Liver (tissue), 3 donors: ENCODE measurements at regions not wholly inside any gene's neighbourhood (a gene's known extent, or its start where the extent isn't known, plus 50 kb on each side); places are given as distances from the start of the nearest gene placed in this dataset.

Source experiments
- CTCF ChIP-seq: fragments of 150-350 bp; IDR thresholded peaks from 2 replicates; pipeline ENCODE4 v1.5.1; 2017; ENCODE audit warnings: improper control_type of control experiment, low read depth, low read length; ENCODE audit not compliant: missing input control
- EGR1 ChIP-seq, 2 donors: IDR thresholded peaks; 2 replicates each; pipeline ENCODE4 v1.6.1; 2016 to 2018; ENCODE audit warnings: antibody characterized with exemption in 2 of 2, low read depth in 2 of 2
- RAD21 ChIP-seq, 2 donors: IDR thresholded peaks; 2 replicates each; pipeline ENCODE4 v1.6.1; 2016; ENCODE audit warnings: antibody characterized with exemption in 2 of 2, mild to moderate bottlenecking in 2 of 2
- REST ChIP-seq: IDR thresholded peaks from 2 replicates; pipeline ENCODE4 v1.6.1; 2016; ENCODE audit warnings: antibody characterized with exemption, mild to moderate bottlenecking
- SP1 ChIP-seq: IDR thresholded peaks from 2 replicates; pipeline ENCODE4 v1.6.1; 2018; ENCODE audit warnings: antibody characterized with exemption, mild to moderate bottlenecking
- TF ChIP-seq, protein P1 (sequence below): IDR thresholded peaks from 2 replicates; pipeline ENCODE4 v1.6.1; 2016; ENCODE audit warnings: antibody characterized with exemption
- donor health status: healthy.
- donor health status: healthy.

- no peak for TF ChIP-seq CTCF
- TF ChIP-seq REST, result no peak
- TF ChIP-seq RAD21 (IDR thresholded peaks at IDR 0.05), result no peak
- TF ChIP-seq, protein P1, sequence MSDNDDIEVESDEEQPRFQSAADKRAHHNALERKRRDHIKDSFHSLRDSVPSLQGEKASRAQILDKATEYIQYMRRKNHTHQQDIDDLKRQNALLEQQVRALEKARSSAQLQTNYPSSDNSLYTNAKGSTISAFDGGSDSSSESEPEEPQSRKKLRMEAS, result no peak
- TF ChIP-seq SP1, result no peak
- TF ChIP-seq EGR1 (IDR thresholded peaks at IDR 0.05; ENCODE audit: low read depth in 2 of 2), result no peak
Observed at GRCh38 chr3:3355442-3355841, 176.0 kb upstream of the CRBN start.
